ENCODE measurements at regions not wholly inside any gene's neighbourhood (a gene's known extent, or its start where the extent isn't known, plus 50 kb on each side); places are given as distances from the start of the nearest gene placed in this dataset.

- TF ChIP-seq CHD1 (IDR thresholded peaks at IDR 0.05; ENCODE audit: low read depth, low read length) (no peak), CBX5 (IDR thresholded peaks at IDR 0.05; ENCODE audit: low read depth, low read length) (no peak), MAFK (IDR thresholded peaks at IDR 0.05; ENCODE audit: low read depth, low read length) (no peak), TEAD4 (IDR thresholded peaks at IDR 0.05; ENCODE audit: low read depth, low read length) (no peak), TAF1 (IDR thresholded peaks at IDR 0.05; ENCODE audit: low read depth, low read length) (no peak), CTBP2 (IDR thresholded peaks at IDR 0.05; ENCODE audit: borderline replicate concordance, insufficient read depth, insufficient read length, low read length) (no peak), BRCA1 (IDR thresholded peaks at IDR 0.05; ENCODE audit: low read depth, low read length) (no peak)
Measured at GRCh38 chr13:99765869-99766268, 205.7 kb downstream of the ZIC5 start (continued).

Data from H1 (cell line).